ENCODE measurements at regions not wholly inside any gene's neighbourhood (a gene's known extent, or its start where the extent isn't known, plus 50 kb on each side); places are given as distances from the start of the nearest gene placed in this dataset.
"Not testable (repeated sequence)": the region's sequence is repeated elsewhere in the genome, so short reads cannot be mapped to it uniquely, and the experiment has no call there.

DNA sequence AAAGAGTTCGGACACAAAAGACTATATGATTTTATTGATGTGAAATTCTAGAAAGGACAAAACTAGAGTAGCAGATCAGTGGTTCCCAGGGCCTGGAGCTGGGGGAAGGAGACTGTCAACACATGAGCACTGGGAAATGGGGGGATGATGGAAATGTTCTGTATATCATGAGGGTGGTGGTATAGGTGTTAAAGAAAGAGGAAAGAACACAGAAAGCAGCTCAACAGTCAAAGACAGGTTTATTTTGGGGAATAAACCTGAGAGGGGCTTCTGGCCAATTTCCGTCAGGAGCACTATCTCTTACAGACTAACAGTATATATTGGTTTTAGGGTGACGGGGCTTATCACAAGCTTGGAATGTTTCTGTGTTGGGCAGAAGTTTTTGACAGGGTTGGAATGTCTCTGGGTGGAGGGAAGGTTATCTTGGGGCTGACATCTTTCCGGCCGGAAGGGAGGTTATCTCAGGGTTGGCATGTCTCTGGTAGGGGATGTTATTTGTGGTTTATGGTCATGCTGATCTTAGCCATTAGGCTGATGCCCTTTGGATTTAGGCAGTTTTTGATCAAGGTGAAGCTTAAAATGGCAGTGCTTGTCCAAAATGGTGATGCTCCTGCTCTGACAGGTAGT is 254.6 kb upstream of the NRP1 start:
- Histone ChIP-seq H3K27ac (no peak overlapping the region), H3K27me3 (no peaks in the 10 kb centered on the region), H3K9me3 (no peaks in the 10 kb centered on the region), H3K4me3 (no peak overlapping the region), H3K4me1 (no peaks in the 10 kb centered on the region), H3K36me3 (no peaks in the 10 kb centered on the region)
- intact Hi-C loops (cut with DNase I), result no loop called here
- no peak for DNase-seq (ENCODE audit: low spot score in 2 of 2)
- TF ChIP-seq, protein P1, sequence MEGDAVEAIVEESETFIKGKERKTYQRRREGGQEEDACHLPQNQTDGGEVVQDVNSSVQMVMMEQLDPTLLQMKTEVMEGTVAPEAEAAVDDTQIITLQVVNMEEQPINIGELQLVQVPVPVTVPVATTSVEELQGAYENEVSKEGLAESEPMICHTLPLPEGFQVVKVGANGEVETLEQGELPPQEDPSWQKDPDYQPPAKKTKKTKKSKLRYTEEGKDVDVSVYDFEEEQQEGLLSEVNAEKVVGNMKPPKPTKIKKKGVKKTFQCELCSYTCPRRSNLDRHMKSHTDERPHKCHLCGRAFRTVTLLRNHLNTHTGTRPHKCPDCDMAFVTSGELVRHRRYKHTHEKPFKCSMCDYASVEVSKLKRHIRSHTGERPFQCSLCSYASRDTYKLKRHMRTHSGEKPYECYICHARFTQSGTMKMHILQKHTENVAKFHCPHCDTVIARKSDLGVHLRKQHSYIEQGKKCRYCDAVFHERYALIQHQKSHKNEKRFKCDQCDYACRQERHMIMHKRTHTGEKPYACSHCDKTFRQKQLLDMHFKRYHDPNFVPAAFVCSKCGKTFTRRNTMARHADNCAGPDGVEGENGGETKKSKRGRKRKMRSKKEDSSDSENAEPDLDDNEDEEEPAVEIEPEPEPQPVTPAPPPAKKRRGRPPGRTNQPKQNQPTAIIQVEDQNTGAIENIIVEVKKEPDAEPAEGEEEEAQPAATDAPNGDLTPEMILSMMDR (IDR thresholded peaks at IDR 0.05), result no peak

DNA sequence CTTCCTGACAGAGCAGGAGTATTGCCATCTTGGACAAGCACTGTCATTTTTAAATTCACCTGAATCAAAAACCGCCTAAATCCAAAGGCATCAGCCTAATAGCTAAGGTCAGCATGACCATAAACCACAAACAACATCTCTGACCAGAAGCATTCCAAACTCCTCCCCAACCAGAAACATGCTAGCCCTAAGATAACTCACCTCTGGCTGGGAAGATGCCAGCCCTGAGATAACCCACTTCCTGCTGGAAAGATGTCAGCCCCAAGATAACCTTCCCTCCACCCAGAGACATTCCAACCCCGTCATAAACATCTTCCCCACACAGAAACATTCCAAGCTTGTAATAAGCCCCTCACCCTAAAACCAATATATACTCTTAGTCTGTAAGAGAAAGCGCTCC is 250.1 kb upstream of the NRP1 start:
- H3K9me3 ChIP-seq; H3K27ac ChIP-seq; DNase-seq (ENCODE audit: low spot score in 2 of 2); H3K4me1 ChIP-seq; H3K36me3 ChIP-seq; intact Hi-C loops (cut with DNase I); H3K27me3 ChIP-seq; H3K4me3 ChIP-seq: not testable (repeated sequence)

DNA sequence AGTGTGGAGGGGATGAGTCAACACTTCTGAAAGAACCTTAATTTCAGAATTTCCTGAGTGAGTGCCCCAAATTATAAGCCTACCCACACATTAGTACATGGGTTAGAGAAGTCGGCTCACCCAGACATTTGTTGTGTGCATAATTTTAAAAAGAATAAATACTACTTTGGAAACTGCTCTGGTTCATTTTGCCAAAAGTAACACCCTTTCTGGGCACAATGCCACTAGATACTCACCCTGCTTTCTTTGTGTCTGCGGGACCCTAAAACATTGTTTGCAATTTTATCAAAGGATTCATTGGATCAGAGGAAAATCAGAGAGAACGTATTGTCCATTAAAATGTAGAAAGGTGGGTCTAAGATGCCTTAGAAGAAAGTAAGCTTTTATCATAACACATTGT is 245.5 kb upstream of the NRP1 start:
- no peaks in the 10 kb centered on the region for H3K36me3 ChIP-seq
- intact Hi-C loops (cut with DNase I), result no loop called here
- no peaks in the 10 kb centered on the region for H3K27me3 ChIP-seq
- H3K4me1 ChIP-seq, result no peaks in the 10 kb centered on the region
- no peak overlapping the region for H3K27ac ChIP-seq
- no peak overlapping the region for H3K4me3 ChIP-seq
- TF ChIP-seq, protein P1 (IDR thresholded peaks at IDR 0.05), result no peak
- DNase-seq (ENCODE audit: low spot score in 2 of 2), result no peak
- no peaks in the 10 kb centered on the region for H3K9me3 ChIP-seq

DNA sequence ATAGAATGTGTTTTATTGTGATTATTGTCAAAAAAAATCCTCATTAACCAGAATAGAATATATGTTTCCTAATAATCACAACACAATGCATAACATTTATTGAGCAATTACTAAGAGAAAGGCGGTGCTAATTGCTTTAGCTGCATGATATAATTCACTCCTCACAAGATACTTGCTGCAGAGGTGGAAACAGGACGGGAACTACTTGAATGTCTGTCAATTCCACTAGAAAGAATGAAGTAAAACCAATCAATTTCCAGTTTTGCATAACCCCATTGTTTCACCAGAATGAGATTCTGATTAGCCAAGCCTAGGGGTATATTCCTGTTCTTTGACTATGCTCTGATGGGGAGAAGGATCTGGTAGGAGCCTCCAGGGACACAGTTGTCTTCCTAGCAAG is 239.1 kb upstream of the NRP1 start:
- Histone ChIP-seq H3K27ac (no peak overlapping the region), H3K36me3 (no peaks in the 10 kb centered on the region), H3K27me3 (no peaks in the 10 kb centered on the region), H3K9me3 (no peaks in the 10 kb centered on the region), H3K4me3 (no peak overlapping the region), H3K4me1 (no peaks in the 10 kb centered on the region)
- DNase-seq (ENCODE audit: low spot score in 2 of 2), result no peak
- intact Hi-C loops (cut with DNase I), result no loop called here
- TF ChIP-seq, protein P1 (IDR thresholded peaks at IDR 0.05), result no peak

DNA sequence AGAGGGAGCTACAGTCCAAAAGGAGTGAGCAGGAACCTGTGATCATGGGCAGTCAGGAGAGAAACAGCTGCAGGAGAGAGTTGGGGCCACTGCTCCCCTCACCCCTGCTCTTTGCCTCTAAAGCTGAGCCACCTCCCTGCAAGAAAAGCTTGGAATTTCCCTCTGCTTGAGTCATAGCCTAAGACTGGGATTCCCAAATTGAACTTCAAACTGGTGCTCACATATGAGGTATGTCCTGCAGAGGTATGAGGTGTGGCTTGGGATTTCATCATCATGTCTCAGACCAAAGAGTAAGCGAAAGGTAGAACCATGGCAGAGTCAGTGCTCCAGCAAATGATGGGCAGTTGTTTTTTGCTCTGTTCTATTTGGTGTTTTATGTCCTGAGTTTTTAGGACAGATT is 237.1 kb upstream of the NRP1 start:
- TF ChIP-seq, protein P1 (IDR thresholded peaks at IDR 0.05), result no peak
- no peak for DNase-seq (ENCODE audit: low spot score in 2 of 2)
- Histone ChIP-seq H3K9me3 (no peaks in the 10 kb centered on the region), H3K27me3 (no peaks in the 10 kb centered on the region), H3K4me3 (no peak overlapping the region), H3K36me3 (no peaks in the 10 kb centered on the region), H3K27ac (no peak overlapping the region), H3K4me1 (no peaks in the 10 kb centered on the region)
- intact Hi-C loops (cut with DNase I), result no loop called here

DNA sequence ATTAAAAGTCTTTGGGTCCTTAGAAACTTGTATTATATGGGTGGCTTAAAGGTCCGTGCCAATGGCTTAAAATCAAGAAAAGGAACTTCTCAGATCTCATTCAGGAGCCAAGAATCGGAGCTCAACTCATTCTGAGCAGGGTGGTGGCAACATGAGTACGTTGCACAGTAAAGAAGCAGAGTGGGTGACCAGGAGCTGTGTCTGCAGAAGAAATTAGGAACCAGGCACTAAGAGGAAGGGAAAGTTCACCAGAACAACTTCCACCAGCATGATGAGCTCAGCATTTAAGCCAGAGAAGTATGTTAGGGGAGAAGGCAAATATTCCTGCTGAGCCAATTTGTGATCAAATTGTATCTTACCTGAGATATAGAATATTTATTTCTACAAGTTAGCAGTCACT is 236.0 kb upstream of the NRP1 start:
- Histone ChIP-seq H3K4me3 (no peak overlapping the region), H3K27ac (no peak overlapping the region), H3K4me1 (no peaks in the 10 kb centered on the region), H3K9me3 (no peaks in the 10 kb centered on the region), H3K36me3 (no peaks in the 10 kb centered on the region), H3K27me3 (no peaks in the 10 kb centered on the region)
- TF ChIP-seq, protein P1 (IDR thresholded peaks at IDR 0.05), result no peak
- intact Hi-C loops (cut with DNase I), result no loop called here
- no peak for DNase-seq (ENCODE audit: low spot score in 2 of 2)

Measured in ascending aorta (tissue), 2 donors.